Middle frontal gyrus (tissue), 1 donor: ENCODE measurements at regions not wholly inside any gene's neighbourhood (a gene's known extent, or its start where the extent isn't known, plus 50 kb on each side); places are given as distances from the start of the nearest gene placed in this dataset.

Source experiments
- DNase-seq: peaks from one replicate; pipeline ENCODE4 v3.0.0-alpha.2; 2015; ENCODE audit warnings: low spot score; ENCODE audit errors: extremely low spot score

- DNase-seq: no peak
These were observed 56.0 kb upstream of the FAM174A start for GRCh38 chr5:100479079-100479688.

DNA sequence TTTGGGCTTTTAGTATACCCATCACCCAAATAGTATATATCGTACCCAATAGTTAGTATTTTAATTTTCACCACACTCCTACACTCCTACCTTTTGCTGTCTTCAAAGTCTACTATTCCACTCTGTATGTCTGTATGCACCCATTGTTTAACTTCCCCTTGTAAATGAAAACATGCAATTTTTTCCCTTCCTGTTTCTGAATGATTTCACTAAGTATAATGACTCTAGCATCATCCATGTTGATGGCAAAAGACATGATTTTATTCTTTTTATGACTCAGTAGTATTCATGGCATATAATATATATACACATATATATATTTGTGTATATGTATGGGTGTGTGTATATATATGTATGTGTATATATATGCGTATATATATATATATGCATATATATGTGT is 63.1 kb upstream of the FAM174A start:
- no peak for DNase-seq

- no peak for DNase-seq
These were observed 65.4 kb upstream of the FAM174A start for GRCh38 chr5:100469767-100470166.

- no peak for DNase-seq
These were observed 70.8 kb upstream of the FAM174A start for GRCh38 chr5:100464418-100464817.

DNA sequence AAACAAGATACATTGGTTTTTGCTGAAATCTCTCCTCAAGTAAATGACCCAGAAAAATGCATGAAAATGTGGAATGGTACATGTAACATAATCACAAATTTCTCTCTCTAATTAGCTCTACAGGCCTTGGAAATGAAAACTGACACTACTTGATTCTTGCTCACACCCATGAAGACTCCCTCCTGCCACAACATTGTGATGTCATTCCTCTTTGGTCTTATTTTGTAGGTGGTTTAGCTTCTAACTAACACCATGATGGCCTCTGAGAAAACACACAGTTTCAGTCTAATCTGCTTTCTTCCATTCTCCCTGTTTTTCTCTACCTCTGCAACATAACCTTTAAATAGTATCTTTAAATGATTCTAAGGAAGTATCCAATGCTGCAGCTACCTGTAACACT is 78.6 kb upstream of the FAM174A start:
- no peak for DNase-seq

DNA sequence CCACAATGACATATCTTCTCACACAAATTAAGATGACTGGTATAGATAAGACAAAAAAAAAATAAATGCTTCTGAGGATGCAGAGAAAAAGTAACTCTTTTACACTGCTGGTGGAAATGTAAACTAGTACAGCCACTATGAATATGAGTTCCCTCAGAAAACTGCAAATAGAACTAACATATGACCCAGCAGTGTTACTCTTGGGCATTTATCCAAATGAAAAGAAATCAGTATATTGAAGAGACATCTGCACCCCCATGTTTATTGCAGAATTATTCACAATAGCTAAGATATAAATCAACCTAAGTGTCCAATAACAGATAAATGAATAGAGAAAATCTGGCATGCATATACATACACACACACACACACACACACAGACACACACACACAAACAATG is 83.0 kb upstream of the FAM174A start:
- no peak for DNase-seq

DNA sequence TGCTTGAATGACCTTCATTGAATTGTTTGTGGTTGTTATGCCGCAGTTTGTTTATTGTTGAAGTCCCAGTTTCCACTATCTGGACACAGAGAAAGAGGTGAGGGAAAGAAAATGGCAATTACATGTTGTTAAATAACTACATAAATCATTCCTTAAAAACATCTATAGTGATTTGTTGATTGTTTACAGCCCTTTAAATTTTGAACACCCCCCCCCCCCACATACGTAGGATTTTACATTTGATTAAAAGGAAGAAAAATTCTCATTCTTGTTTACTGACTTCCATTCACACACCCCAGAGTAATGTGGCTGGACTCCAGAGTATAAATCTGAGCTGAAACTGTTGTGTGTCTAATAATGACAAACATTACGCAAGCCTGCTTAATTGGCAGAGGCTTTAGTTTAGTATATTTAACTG is 87.1 kb upstream of the FAM174A start:
- no peak for DNase-seq

- DNase-seq: no peak
These were observed 88.2 kb upstream of the FAM174A start for GRCh38 chr5:100446879-100447430.

- DNase-seq: no peak
These were observed 90.2 kb upstream of the FAM174A start for GRCh38 chr5:100444961-100445360.

- no peak for DNase-seq
These were observed 100.4 kb upstream of the FAM174A start for GRCh38 chr5:100434815-100435214.

GRCh38 chr5:100432741-100433140 is 102.4 kb upstream of the FAM174A start:
- no peak for DNase-seq

GRCh38 chr5:100430268-100431195 is 104.6 kb upstream of the FAM174A start:
- no peak for DNase-seq

DNA sequence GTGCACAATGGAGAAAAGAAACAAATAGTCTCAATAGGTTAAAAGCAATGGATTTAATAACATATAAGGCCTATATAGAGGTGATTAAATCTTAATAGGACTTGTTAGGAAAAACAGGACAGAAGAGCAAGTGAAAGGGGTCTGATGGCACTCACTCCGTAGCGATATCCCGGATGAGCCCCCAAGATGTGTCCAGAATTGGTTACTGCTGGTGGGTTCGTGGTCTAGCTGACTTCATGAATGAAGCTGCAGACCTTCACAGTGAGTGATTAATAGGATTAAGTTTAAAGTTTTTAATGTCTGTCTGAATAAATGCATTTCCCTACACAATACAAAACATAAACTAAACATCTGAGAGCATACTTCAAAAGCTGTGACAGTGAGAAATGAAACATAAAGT is 110.4 kb upstream of the FAM174A start:
- DNase-seq: no peak

DNA sequence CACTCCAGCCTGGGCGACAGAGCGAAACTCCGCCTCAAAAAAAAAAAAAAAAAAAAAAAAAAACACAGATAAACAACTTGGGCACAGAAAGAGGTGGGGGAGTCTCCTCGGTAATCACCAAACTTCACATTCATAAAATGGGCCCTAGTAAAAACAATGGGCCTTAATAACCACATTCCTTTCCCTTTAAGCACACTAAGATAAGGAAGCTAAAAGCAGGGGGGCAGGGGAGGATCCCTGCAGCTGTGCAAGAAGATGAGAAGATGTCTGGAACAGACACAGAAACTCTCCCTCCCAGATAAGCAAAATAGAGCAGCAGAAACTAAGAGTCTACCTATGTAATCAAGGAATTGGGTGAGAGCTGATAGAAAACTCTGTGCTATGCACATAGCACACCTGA is 111.2 kb upstream of the FAM174A start:
- DNase-seq: no peak

- DNase-seq: no peak
These were observed 111.8 kb upstream of the FAM174A start for GRCh38 chr5:100423330-100423729.

GRCh38 chr5:100421360-100421759 is 113.8 kb upstream of the FAM174A start:
- no peak for DNase-seq

GRCh38 chr5:100418231-100418630 is 116.9 kb upstream of the FAM174A start:
- no peak for DNase-seq

- DNase-seq: no peak
These were observed 125.5 kb upstream of the FAM174A start for GRCh38 chr5:100409660-100410151.

- DNase-seq: no peak
These were observed 128.1 kb upstream of the FAM174A start for GRCh38 chr5:100407053-100407452.

DNA sequence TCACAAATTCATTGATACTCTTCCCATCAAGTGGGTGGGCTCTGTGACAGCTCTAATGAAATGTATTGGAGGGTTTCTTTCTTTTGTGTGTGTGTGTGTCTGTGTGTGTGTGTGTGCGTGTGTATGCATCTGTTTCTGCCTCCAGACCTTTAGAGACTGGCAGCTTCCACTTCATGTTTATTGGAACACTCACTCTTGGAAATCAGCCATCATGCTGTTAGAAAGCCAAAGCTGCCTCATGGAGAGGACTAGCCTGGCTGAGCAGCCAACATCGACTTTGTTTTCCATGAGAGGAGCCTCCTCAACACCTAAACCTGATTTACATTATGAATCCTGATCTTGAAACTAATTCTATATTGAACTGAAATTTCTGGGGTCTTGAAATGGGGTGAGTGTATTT is 128.5 kb upstream of the FAM174A start:
- no peak for DNase-seq

- no peak for DNase-seq
These were observed 133.1 kb upstream of the FAM174A start for GRCh38 chr5:100402071-100402470.

GRCh38 chr5:100401149-100401548 is 134.0 kb upstream of the FAM174A start:
- no peak for DNase-seq
